GM12892 (cell line): ENCODE measurements at regions not wholly inside any gene's neighbourhood (a gene's known extent, or its start where the extent isn't known, plus 50 kb on each side); places are given as distances from the start of the nearest gene placed in this dataset.

ENCODE experiments used
- POLR2A ChIP-seq: IDR thresholded peaks from 2 replicates; pipeline ENCODE4 v1.6.1; 2011; ENCODE audit warnings: low read depth, low read length, control low read depth
- POLR2AphosphoS5 ChIP-seq: IDR thresholded peaks from 2 replicates; pipeline ENCODE4 v1.6.1; 2011; ENCODE audit warnings: low read depth, low read length, control low read depth
- TAF1 ChIP-seq: IDR thresholded peaks from 2 replicates; pipeline ENCODE4 v1.6.1; 2011; ENCODE audit warnings: low read depth, mild to moderate bottlenecking, control low read depth, low read length, borderline replicate concordance

GRCh38 chr4:100008048-100008447 is 58.0 kb upstream of the H2AZ1 start:
- TF ChIP-seq POLR2A (no peak), POLR2AphosphoS5 (no peak), TAF1 (no peak)
